ENCODE measurements at regions not wholly inside any gene's neighbourhood (a gene's known extent, or its start where the extent isn't known, plus 50 kb on each side); places are given as distances from the start of the nearest gene placed in this dataset.
A peak's percentile ranks its signal among the peaks of the same experiment; 100 is the strongest.
"Not testable (repeated sequence)": the region's sequence is repeated elsewhere in the genome, so short reads cannot be mapped to it uniquely, and the experiment has no call there.

DNA sequence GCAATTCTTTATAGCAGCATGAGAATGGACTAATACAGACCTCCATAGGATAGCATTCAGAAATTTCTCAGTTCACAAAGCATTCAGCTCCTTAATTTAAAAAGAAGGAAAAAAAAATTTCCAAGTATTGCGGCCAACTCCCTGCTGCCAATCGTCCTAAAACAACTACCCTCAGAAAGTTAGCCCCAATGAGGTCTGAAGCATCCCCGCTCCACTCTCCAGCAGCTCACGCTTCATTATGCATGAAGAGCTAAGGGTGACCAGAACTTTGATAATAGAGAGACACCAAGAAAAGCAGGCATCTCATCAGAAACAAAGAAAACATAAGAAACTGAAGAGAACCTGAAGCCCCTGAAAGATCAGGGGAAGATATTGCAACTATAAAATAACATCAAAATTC lies 172.8 kb upstream of the NUDT4 start:
- DNase-seq: no peak

- no peak for DNase-seq
These were observed 172.4 kb upstream of the NUDT4 start for GRCh38 chr12:93205361-93205760.

- DNase-seq: no peak
These were observed 169.7 kb upstream of the NUDT4 start for GRCh38 chr12:93208011-93208410.

GRCh38 chr12:93214523-93215289 lies 163.0 kb upstream of the NUDT4 start:
- no peak for DNase-seq

- DNase-seq: no peak
These were observed 162.4 kb upstream of the NUDT4 start for GRCh38 chr12:93215290-93215678.

GRCh38 chr12:93219947-93220346 lies 157.8 kb upstream of the NUDT4 start:
- no peak for DNase-seq

GRCh38 chr12:93221841-93222240 lies 155.9 kb upstream of the NUDT4 start:
- DNase-seq: no peak

GRCh38 chr12:93223440-93224426 lies 154.0 kb upstream of the NUDT4 start:
- DNase-seq: peak in 1 of 2 donors; percentile 17

DNA sequence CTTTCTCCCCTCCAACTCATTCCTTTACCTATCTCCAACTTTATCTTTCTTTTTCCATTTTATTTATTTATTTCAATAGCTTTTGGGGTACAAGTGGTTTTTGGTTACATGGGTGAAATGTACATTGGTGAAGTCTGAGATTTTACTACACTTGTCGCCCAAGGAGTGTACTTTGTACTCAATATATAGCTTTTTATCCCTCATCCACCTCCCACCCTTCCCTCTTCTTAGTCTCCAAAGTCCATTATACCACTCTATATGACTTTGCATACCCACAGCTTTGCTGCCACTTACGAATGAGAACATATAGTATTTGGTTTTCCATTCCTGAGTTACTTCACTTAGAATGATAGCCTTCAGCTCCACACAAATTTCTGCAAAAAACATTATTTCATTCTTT lies 152.6 kb upstream of the NUDT4 start:
- no peak for DNase-seq

DNA sequence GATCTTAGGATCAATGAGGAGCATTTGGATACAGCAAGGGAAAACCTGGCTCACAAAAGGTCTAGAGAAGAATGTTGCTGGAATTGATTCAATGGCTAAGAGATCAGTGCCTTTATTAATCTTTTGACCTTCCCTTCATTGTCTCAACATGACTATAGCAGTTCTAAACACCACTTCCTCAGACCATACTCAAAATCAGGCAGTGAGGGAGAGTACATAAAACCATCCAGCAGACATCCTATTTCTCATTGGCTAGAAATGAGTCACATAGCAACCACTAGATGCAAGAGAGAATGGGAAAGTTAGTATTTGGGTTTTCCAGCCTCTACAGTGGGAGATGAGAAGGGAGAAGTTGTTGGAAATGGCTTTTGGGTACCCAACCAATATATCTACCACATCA lies 151.4 kb upstream of the NUDT4 start:
- no peak for DNase-seq

DNA sequence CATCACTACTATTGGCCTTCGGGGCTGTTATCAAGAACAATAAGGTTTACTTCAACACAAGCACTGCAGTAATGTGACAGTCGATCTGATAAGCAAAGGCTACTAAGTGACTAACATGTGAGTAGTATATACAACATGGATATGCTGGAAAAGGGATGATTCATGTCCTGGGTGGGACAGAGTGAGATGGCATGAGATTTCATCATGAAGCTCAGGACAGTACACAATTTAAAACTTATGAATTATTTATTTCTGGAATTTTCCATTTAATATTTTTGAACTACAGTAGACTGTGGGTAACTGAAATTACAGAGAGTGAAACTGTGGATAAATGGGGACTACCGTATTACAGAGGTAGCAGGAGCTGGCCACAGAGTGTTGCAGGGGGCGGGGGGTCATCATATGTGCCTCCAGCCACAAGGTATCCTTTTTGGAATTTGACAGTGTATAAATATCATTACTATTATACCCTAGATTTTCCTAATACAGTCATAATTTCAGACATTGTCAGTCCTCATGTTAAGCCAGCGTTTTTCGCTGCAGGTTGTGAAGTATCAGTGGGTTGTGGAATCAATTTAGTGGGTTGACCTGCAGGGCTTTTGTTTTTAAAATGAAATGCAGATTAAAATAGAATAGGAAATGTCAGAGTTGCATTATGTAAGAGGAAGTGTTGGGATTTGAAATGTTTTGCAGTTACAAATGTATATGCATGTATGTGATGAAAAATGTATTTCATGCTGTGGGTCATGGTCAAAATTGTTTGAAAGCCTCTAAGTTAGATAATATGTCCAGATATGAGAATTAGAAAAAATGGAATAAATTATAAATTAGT lies 148.0 kb upstream of the NUDT4 start:
- no peak for DNase-seq

DNA sequence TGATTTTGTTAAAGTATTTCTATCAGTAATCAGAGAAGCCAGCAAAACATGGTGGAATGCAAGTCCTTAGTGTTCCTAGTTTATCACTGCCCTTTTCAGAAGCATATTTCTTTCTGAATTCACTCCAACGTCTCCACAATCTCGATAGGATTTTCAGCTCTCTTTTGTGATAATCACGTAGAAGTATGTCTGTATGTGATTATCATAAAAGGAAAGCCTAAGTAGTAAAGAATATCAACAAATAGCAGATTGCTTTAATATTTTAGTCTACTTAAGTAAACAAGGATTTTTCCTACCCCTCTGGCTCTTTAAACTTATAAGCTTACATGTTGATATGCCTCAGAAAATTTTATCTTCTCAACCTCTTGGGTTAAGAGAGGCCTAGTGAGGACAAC lies 147.4 kb upstream of the NUDT4 start:
- DNase-seq: no peak

- no peak for DNase-seq
These were observed 145.8 kb upstream of the NUDT4 start for GRCh38 chr12:93231938-93232337.

- no peak for DNase-seq
These were observed 143.1 kb upstream of the NUDT4 start for GRCh38 chr12:93234641-93235040.

GRCh38 chr12:93235881-93236280 lies 141.8 kb upstream of the NUDT4 start:
- DNase-seq: no peak

GRCh38 chr12:93237235-93237915 lies 140.3 kb upstream of the NUDT4 start:
- DNase-seq: no peak

GRCh38 chr12:93238512-93239262 lies 139.0 kb upstream of the NUDT4 start:
- DNase-seq: not testable (repeated sequence)

- not testable (repeated sequence) for DNase-seq
These were observed 137.9 kb upstream of the NUDT4 start for GRCh38 chr12:93239789-93240188.

GRCh38 chr12:93242154-93242972 lies 135.4 kb upstream of the NUDT4 start:
- no peak for DNase-seq

DNA sequence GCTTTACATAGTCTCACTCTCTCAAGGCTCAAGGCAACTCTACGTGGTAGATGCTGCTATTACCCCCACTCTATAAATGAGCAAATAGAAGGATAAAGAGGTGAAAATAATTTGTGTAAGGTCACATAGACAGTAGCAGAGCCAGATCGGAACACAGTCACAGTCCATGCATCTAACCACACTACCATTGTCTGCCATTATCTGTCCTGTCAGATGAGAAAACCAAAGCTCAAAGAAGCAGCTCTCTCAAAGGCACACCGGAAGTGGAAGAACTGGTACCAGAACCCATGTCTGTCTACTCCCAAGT lies 134.4 kb upstream of the NUDT4 start:
- no peak for DNase-seq

Measured in right lung (tissue), 2 donors.